K562 (cell line): ENCODE measurements at regions not wholly inside any gene's neighbourhood (a gene's known extent, or its start where the extent isn't known, plus 50 kb on each side); places are given as distances from the start of the nearest gene placed in this dataset.

Source experiments
- ATAC-seq: fragments of 200-7000 bp; cut with Tn5 transposase; 3 replicates; pipeline ENCODE4 v1.9.1; 2020; ENCODE audit warnings: moderate library complexity
- BruUV-seq: library from RNA; stranded (reverse); fragments of 400-500 nt; replicated peaks from 2 replicates; lab custom pipeline; 2021; lab: Mats Ljungman, UMichigan
- CTCF ChIA-PET: fragments of 300-600 bp; formaldehyde crosslinking; extraction: SDS; loops from one replicate; lab custom pipeline; 2021; ENCODE audit warnings: low intra/inter-chr PET ratio; lab: Yijun Ruan, JAX
- POLR2A ChIA-PET: fragments of 300-600, 350-650 bp; sonication (Branson Sonifier 250); formaldehyde crosslinking; extraction: SDS; loops from one replicate; lab custom pipeline; 2021; ENCODE audit warnings: antibody characterized with exemption, inconsistent platforms; lab: Yijun Ruan, JAX
- DNase-seq, 4 experiments: peaks; one replicate each; pipeline versions ENCODE4 v3.0.0 to v3.0.0-alpha.2; 2011 to 2018; ENCODE audit warnings: low spot score in 3 of 4, mixed read lengths in 3 of 4; ENCODE audit errors: extremely low read depth in 1 of 4
- FAIRE-seq: peaks from 2 replicates; lab custom pipeline; 2011; peaks lifted over from hg19 to GRCh38; lab: Jason Lieb, UNC
- H2AFZ ChIP-seq: 2 replicates; pipeline ENCODE4 v1.6.0; 2011; ENCODE audit warnings: low read depth, low read length, control low read depth, inconsistent platforms
- H3K27ac ChIP-seq: fragments of 200-600 bp; 3 replicates; pipeline ENCODE4 v1.8.0; 2011; ENCODE audit warnings: low read depth, mild to moderate bottlenecking, control low read depth, inconsistent platforms, low read length, moderate library complexity, mixed read lengths; ENCODE audit errors: extremely low read depth
- H3K27me3 ChIP-seq, 2 experiments: fragments of 300-600 bp in 1 of 2; 2 replicates in 1 of 2; 3 replicates in 1 of 2; pipeline versions ENCODE4 v1.6.0 to v1.8.0; 2011; ENCODE audit warnings: inconsistent platforms in 2 of 2, low read length in 2 of 2, mild to moderate bottlenecking in 1 of 2, mixed read lengths in 1 of 2, moderate library complexity in 1 of 2; ENCODE audit not compliant: control insufficient read depth in 2 of 2, insufficient read depth in 2 of 2
- H3K36me3 ChIP-seq: fragments of 300-600 bp; 3 replicates; pipeline ENCODE4 v1.8.0; 2011; ENCODE audit warnings: mild to moderate bottlenecking, low read length, inconsistent platforms; ENCODE audit not compliant: control insufficient read depth, insufficient read depth
- H3K4me1 ChIP-seq, 2 experiments: fragments of 200-600 bp in 1 of 2; replicated peaks in 1 of 2; 2 replicates in 1 of 2; 3 replicates in 1 of 2; pipeline versions ENCODE4 v1.5.1 to v1.8.0; 2011; ENCODE audit warnings: inconsistent platforms in 2 of 2, low read length in 2 of 2, mild to moderate bottlenecking in 1 of 2, mixed read lengths in 1 of 2, moderate library complexity in 1 of 2; ENCODE audit not compliant: control insufficient read depth in 2 of 2, insufficient read depth in 2 of 2
- H3K4me2 ChIP-seq: 2 replicates; pipeline ENCODE4 v1.6.1; 2011; ENCODE audit warnings: low read length, control low read depth, inconsistent platforms, mixed read lengths; ENCODE audit not compliant: insufficient read depth
- H3K4me3 ChIP-seq: fragments of 200-600 bp; sonication (generic), shearing (Covaris generic); 2 replicates; pipeline ENCODE4 v1.5.1; 2016; ENCODE audit warnings: control low read depth, inconsistent platforms
- H3K79me2 ChIP-seq: fragments of 200-600 bp; 3 replicates; pipeline ENCODE4 v1.8.0; 2011; ENCODE audit warnings: low read length, inconsistent platforms; ENCODE audit not compliant: control insufficient read depth, insufficient read depth
- H3K9ac ChIP-seq, 2 experiments: 2 replicates each; pipeline versions ENCODE4 v1.6.0 to v1.6.1; 2011; ENCODE audit warnings: low read depth in 2 of 2, low read length in 2 of 2, control low read depth in 1 of 2, inconsistent platforms in 1 of 2, mild to moderate bottlenecking in 1 of 2, mixed read lengths in 1 of 2; ENCODE audit not compliant: insufficient read depth in 1 of 2
- H3K9me1 ChIP-seq: one replicate; pipeline ENCODE4 v1.6.0; 2011; ENCODE audit warnings: inconsistent platforms, mild to moderate bottlenecking, low read length, moderate library complexity; ENCODE audit not compliant: control insufficient read depth, insufficient read depth
- H3K9me3 ChIP-seq: replicated peaks from 2 replicates; pipeline ENCODE4 v1.5.1; 2011; ENCODE audit warnings: low read depth, low read length, inconsistent platforms; ENCODE audit not compliant: control insufficient read depth, insufficient read depth
- H4K20me1 ChIP-seq: replicated peaks from 2 replicates; pipeline ENCODE4 v1.6.1; 2011; ENCODE audit warnings: low read length, inconsistent platforms, mixed read lengths; ENCODE audit not compliant: control insufficient read depth, insufficient read depth
- BCL6 ChIP-seq: fragments of 250-450 bp; sonication (Bioruptor Pico); IDR thresholded peaks from 2 replicates; pipeline ENCODE4 v1.4.0; 2020
- CSDE1 ChIP-seq, 2 experiments: fragments of 450-650 bp; IDR thresholded peaks; 2 replicates each; pipeline ENCODE4 v1.6.1; 2016; ENCODE audit warnings: mild to moderate bottlenecking in 1 of 2
- SP2 ChIP-seq: IDR thresholded peaks from 2 replicates; pipeline ENCODE4 v1.6.1; 2011; ENCODE audit warnings: mild to moderate bottlenecking, low read depth, low read length, moderate library complexity; ENCODE audit not compliant: poor library complexity, severe bottlenecking; ENCODE audit errors: extremely low read depth
- TEAD1 ChIP-seq, 2 experiments: fragments of 450-650 bp in 1 of 2; sonication (generic) in 1 of 2; formaldehyde crosslinking; IDR thresholded peaks; 2 replicates each; pipeline versions ENCODE4 v1.4.0 to v1.8.0; 2020 to 2022; ENCODE audit warnings: mild to moderate bottlenecking in 2 of 2, missing genetic modification reagents in 1 of 2
- ZNF184 ChIP-seq: sonication (generic); formaldehyde crosslinking; IDR thresholded peaks from 2 replicates; pipeline ENCODE4 v1.5.0; 2020; ENCODE audit warnings: missing genetic modification reagents
- WGBS: fragments of 100-300 bp; shearing (Covaris generic); methylation state at CpG from one replicate; pipeline ENCODE4 v1.1.6; 2016; ENCODE audit warnings: low coverage, mixed read lengths; ENCODE audit not compliant: insufficient coverage; ENCODE audit errors: missing lambda C conversion rate; 5-methylcytosine and 5-hydroxymethylcytosine counted together
- in situ Hi-C: fragments of 300-500 bp; cut with MboI; formaldehyde crosslinking; loops from 4 replicates; pipeline ENCODE4 v1.15.0; 2018; ENCODE audit warnings: inconsistent platforms, mixed read lengths
- intact Hi-C: fragments of 100-400 bp; cut with micrococcal nuclease; formaldehyde crosslinking; loops from 2 replicates; pipeline ENCODE4 v1.14.2; 2022
- TF ChIP-seq, protein P1 (sequence below): fragments of 450-650 bp; IDR thresholded peaks from 2 replicates; pipeline ENCODE4 v1.6.1; 2016; ENCODE audit warnings: borderline replicate concordance
- TF ChIP-seq, protein P2 (sequence below): fragments of 150-350 bp; conservative IDR thresholded peaks from 2 replicates; pipeline ENCODE4 v1.6.1; 2014; ENCODE audit warnings: low read length

DNA sequence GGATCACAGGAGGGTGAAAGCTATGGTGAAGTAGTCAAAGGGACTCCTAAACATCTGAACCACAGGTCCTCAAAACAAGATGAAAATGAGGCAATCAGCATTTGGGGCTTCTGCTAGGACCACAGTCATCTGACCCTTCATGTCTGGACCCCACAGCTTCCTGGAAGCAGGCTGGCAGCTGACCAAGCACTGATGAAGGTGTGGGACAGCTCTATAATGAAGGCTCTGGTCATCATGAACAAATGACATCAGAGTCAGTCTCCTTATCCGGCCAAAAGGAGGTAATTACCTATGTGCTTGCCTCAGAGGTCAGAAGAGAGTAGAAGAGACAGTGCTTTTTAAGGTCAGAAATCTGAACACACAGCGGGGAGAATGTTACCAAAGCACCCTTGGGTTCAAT, 101.2 kb upstream of the GNAO1 start:
- BruUV-seq = no TSS peak
- WGBS = 0% methylated on average over 2 of the region's 2 CpGs
- ATAC-seq = no peak
- TF ChIP-seq, protein P1, sequence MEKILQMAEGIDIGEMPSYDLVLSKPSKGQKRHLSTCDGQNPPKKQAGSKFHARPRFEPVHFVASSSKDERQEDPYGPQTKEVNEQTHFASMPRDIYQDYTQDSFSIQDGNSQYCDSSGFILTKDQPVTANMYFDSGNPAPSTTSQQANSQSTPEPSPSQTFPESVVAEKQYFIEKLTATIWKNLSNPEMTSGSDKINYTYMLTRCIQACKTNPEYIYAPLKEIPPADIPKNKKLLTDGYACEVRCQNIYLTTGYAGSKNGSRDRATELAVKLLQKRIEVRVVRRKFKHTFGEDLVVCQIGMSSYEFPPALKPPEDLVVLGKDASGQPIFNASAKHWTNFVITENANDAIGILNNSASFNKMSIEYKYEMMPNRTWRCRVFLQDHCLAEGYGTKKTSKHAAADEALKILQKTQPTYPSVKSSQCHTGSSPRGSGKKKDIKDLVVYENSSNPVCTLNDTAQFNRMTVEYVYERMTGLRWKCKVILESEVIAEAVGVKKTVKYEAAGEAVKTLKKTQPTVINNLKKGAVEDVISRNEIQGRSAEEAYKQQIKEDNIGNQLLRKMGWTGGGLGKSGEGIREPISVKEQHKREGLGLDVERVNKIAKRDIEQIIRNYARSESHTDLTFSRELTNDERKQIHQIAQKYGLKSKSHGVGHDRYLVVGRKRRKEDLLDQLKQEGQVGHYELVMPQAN = no peak
- no peak for TF ChIP-seq TEAD1 (CRISPR knock-in tag; IDR thresholded peaks at IDR 0.05)
- no peak for TF ChIP-seq BCL6 (CRISPR knock-in tag)
- no peak for TF ChIP-seq ZNF184 (CRISPR knock-in tag)
- no peak for TF ChIP-seq CSDE1 (IDR thresholded peaks at IDR 0.05)
- TF ChIP-seq, protein P2, sequence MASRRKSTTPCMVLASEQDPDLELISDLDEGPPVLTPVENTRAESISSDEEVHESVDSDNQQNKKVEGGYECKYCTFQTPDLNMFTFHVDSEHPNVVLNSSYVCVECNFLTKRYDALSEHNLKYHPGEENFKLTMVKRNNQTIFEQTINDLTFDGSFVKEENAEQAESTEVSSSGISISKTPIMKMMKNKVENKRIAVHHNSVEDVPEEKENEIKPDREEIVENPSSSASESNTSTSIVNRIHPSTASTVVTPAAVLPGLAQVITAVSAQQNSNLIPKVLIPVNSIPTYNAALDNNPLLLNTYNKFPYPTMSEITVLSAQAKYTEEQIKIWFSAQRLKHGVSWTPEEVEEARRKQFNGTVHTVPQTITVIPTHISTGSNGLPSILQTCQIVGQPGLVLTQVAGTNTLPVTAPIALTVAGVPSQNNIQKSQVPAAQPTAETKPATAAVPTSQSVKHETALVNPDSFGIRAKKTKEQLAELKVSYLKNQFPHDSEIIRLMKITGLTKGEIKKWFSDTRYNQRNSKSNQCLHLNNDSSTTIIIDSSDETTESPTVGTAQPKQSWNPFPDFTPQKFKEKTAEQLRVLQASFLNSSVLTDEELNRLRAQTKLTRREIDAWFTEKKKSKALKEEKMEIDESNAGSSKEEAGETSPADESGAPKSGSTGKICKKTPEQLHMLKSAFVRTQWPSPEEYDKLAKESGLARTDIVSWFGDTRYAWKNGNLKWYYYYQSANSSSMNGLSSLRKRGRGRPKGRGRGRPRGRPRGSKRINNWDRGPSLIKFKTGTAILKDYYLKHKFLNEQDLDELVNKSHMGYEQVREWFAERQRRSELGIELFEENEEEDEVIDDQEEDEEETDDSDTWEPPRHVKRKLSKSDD = no peak
- no peak for TF ChIP-seq SP2
- in situ Hi-C loops (no loop called here), intact Hi-C loops (no loop called here)
- H3K4me3 ChIP-seq = no peak overlapping the region
- H3K27me3 ChIP-seq = no peaks in the 10 kb centered on the region; a peak in 2 of 5 replicates
- no peak for DNase-seq
- H3K9ac ChIP-seq = no peak overlapping the region
- no peaks in the 10 kb centered on the region for H3K36me3 ChIP-seq
- H3K4me1 ChIP-seq = no peaks in the 10 kb centered on the region
- CTCF ChIA-PET = no interaction called here
- no peaks in the 10 kb centered on the region for H3K79me2 ChIP-seq
- H3K9me1 ChIP-seq = no peaks in the 10 kb centered on the region
- H3K9me3 ChIP-seq = no peaks in the 10 kb centered on the region
- H2AFZ ChIP-seq = no peak overlapping the region
- H3K27ac ChIP-seq = no peak overlapping the region
- POLR2A ChIA-PET = no interaction called here
- no peaks in the 10 kb centered on the region for H4K20me1 ChIP-seq
- FAIRE-seq = no peak
- no peak overlapping the region for H3K4me2 ChIP-seq
